Gastroesophageal sphincter (tissue), 3 donors: ENCODE measurements at regions not wholly inside any gene's neighbourhood (a gene's known extent, or its start where the extent isn't known, plus 50 kb on each side); places are given as distances from the start of the nearest gene placed in this dataset.

Source experiments
- POLR2A ChIP-seq, 2 donors: fragments of 450-650 bp; IDR thresholded peaks; one replicate each; pipeline ENCODE4 v1.6.1; 2017; ENCODE audit warnings: antibody characterized with exemption in 2 of 2, mild to moderate bottlenecking in 2 of 2, moderate library complexity in 1 of 2
- TF ChIP-seq, protein P1 (sequence below), 4 experiments: fragments of 200-600 bp in 2 of 4; fragments of 450-650 bp in 2 of 4; sonication (generic) in 1 of 4; IDR thresholded peaks; one replicate each; pipeline ENCODE4 v1.5.1; 2017 to 2019; ENCODE audit warnings: antibody characterized with exemption in 4 of 4, mild to moderate bottlenecking in 2 of 4, moderate library complexity in 2 of 4

DNA sequence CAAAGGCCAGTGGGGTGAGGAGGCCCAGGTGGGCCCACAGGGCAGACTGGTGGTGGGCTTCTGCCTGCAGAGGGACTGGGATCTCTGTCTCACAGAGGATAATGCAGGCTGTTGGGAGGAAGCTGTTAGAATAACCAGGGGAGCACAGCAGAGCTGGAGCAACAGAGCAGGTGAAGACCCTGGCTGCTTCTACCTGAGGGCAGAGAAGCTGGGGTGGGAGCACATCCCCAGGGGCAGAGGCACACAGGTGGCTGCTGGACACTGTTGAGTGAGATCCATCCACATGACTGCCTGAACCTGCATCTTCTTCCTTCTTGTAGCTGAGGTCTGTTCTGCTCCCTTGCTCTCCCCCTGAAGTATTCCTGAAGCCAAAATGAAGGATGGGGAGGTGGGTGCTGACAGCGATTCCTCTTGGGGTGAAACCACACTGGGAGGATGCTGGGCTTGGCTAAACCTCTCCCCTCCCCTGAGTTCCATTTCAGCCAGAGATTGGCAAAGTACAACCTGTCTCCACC, 1725.0 kb downstream of the TP53TG3F start:
- TF ChIP-seq, protein P1, sequence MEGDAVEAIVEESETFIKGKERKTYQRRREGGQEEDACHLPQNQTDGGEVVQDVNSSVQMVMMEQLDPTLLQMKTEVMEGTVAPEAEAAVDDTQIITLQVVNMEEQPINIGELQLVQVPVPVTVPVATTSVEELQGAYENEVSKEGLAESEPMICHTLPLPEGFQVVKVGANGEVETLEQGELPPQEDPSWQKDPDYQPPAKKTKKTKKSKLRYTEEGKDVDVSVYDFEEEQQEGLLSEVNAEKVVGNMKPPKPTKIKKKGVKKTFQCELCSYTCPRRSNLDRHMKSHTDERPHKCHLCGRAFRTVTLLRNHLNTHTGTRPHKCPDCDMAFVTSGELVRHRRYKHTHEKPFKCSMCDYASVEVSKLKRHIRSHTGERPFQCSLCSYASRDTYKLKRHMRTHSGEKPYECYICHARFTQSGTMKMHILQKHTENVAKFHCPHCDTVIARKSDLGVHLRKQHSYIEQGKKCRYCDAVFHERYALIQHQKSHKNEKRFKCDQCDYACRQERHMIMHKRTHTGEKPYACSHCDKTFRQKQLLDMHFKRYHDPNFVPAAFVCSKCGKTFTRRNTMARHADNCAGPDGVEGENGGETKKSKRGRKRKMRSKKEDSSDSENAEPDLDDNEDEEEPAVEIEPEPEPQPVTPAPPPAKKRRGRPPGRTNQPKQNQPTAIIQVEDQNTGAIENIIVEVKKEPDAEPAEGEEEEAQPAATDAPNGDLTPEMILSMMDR (IDR thresholded peaks at IDR 0.05), result no peak
- no peak for TF ChIP-seq POLR2A (IDR thresholded peaks at IDR 0.05)
